Activated CD8-positive, alpha-beta memory T cell treated with anti-CD3 and anti-CD28 coated beads for 4 hours (primary cell): ENCODE measurements at regions not wholly inside any gene's neighbourhood (a gene's known extent, or its start where the extent isn't known, plus 50 kb on each side); places are given as distances from the start of the nearest gene placed in this dataset.
"Not testable (repeated sequence)": the region's sequence is repeated elsewhere in the genome, so short reads cannot be mapped to it uniquely, and the experiment has no call there.

ENCODE experiments used
- DNase-seq, 2 donors: peaks; one replicate each; pipeline ENCODE4 v3.0.0-alpha.2; 2020; ENCODE audit warnings: low read depth in 2 of 2

GRCh38 chr17:34081269-34081668 lies 173.8 kb upstream of the CCL2 start:
- DNase-seq = no peak

- DNase-seq = no peak
Measured at GRCh38 chr17:34082404-34082803, 172.7 kb upstream of the CCL2 start.

DNA sequence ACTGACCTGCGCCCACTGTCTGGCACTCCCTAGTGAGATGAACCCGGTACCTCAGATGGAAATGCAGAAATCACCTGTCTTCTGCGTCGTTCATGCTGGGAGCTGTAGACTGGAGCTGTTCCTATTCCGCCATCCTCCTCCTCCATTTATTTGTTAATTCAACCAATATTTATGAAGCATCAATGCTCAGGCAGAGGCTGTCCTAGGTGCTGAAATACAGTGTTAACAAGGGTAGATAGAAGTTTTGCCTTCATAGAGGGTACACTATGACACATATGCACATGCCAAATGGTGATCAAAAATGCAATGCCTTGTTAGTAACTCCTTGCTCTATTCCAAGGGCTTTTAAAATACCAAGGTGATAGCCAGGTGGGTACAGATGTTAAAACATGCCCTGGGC lies 166.0 kb upstream of the CCL2 start:
- DNase-seq = not testable (repeated sequence)

GRCh38 chr17:34090593-34090992 lies 164.5 kb upstream of the CCL2 start:
- no peak for DNase-seq

- DNase-seq = no peak
Measured at GRCh38 chr17:34091975-34092374, 163.1 kb upstream of the CCL2 start.

- no peak for DNase-seq
Measured at GRCh38 chr17:34095106-34095505, 160.0 kb upstream of the CCL2 start.

DNA sequence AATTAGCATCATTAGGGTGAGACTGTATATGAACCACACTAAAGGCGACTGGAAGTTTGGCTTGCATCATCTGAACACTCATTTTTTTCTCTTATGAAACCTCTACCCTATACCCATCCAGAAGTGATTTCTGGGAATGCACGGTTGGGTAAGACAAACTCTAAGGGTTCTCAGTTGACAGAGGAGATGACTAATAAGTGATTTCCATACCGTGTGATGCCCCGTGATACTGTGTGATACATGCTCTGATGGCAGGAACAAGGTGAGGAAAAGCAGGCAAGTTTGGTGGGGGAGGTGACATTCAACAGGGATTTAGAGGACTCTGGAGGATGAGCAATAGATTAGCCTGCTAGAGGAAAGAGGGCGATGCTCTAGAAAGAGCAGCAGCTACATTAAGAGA lies 156.4 kb upstream of the CCL2 start:
- DNase-seq = no peak

GRCh38 chr17:34099859-34100515 lies 155.1 kb upstream of the CCL2 start:
- DNase-seq = no peak

GRCh38 chr17:34107019-34107418 lies 148.1 kb upstream of the CCL2 start:
- no peak for DNase-seq

DNA sequence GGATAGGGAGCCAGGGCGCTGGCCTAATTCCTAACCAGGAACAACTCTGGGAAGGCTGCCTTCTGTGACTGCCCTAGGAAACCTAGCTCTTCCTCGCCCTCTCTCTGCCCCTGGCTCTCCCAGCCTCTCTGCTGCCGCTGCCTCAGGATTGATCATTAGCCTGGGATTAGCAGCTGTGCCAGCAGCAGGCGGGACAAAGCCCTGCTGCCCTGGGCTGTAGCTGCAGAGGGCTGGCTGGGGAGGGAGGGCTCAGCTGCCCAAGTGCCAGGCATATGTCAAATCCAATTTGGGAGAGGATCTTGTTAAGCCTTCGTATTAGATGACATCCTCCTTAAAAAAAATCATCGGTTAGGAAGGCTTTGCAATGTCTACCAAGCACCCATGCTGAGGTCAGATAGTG lies 144.8 kb upstream of the CCL2 start:
- DNase-seq = no peak

GRCh38 chr17:34113089-34113488 lies 142.0 kb upstream of the CCL2 start:
- no peak for DNase-seq

GRCh38 chr17:34114174-34114573 lies 140.9 kb upstream of the CCL2 start:
- no peak for DNase-seq

DNA sequence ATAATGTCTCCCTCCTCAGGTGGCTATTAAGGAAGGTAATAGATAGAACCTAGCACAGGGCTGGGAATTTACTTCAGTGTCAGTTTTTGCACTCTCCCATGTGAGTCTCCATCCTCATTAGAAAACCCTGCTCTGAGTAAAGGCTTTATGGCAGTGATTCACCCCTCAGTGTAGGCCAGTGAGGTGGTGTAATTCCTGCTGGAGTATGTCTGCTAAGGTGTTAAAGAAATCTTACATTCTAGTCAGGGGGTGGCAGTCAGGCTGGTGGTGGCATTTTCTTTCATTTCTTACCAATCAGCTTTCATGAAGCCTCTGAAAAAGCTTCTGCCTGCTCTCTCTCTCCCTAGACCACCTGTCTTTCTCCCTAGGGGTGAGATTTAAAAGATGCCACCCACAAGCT lies 138.8 kb upstream of the CCL2 start:
- DNase-seq = no peak

- no peak for DNase-seq
Measured at GRCh38 chr17:34117332-34117731, 137.8 kb upstream of the CCL2 start.

GRCh38 chr17:34117811-34118210 lies 137.3 kb upstream of the CCL2 start:
- no peak for DNase-seq

DNA sequence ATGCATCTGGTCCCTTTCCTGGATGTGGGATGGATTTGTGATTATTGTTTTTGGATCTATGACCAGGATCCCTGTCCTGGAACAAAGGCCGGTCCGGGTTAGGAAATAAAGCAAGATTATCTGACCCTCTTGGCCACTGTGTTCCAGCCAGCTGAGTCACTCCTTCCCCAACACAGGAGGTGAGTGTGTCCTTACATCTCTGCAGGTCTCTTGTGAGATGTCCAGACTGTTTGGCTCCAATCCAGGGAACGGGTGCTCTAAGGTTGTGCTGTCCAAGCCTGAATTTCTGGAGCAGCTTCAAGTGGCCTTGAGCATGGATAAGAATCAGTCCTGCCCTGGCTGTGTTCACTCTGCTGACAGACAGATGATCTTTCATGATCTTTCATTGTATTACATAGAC lies 136.5 kb upstream of the CCL2 start:
- no peak for DNase-seq

DNA sequence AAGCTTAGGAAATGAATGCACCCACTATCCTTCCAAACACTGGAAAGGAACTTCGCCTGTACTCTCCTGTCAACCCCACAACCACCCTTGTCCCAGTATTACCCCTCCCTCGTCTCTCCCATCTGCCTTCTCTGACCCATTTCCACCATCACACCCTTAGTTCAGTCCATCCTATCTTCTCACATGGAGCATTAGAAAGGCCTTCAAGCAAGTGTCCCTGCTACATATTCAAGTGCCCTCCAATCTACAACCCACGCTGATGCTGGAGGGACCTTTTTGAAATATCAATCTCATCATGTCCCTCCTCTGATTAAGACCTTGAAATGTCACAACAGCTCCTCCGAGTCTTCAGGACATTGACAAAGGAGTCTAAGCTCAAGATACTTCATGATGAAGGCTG lies 133.8 kb upstream of the CCL2 start:
- no peak for DNase-seq

DNA sequence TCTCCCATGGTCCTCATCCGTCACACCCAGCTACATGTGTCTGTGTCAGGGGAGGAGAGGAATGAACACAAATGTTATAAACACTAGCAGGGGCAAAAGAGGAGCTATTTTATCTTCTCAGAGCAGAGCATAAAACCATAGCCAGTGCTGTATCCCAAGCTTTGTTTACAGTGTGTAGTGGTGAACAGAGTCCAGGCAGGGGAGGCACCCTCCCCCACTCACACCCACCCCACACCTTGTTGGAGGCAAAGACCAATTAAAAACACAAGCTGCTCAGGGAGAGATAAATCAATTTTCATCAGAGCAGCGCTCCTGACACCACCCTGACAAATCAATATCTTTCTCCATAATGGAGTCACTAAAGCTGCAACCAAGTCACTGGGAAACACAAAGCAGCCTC lies 132.6 kb upstream of the CCL2 start:
- DNase-seq = no peak

DNA sequence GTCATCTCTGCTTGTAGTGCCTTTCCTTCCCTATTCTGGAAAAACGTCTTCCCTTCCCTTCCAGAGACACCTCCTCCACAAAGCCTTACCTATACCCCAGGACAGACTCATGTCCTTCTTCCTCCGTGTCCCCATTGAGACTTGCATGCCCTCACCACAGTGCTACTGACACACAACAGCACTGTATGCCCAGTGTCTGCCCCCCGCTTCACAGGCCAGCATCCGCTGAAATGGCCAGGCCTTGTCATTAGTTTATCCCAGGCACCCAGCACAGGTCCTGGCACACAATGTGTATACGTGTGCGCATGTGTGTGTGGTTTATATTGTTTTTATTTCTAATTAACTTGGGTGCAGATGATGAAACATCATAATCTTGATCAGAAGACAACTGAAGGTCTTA lies 130.1 kb upstream of the CCL2 start:
- DNase-seq = no peak

DNA sequence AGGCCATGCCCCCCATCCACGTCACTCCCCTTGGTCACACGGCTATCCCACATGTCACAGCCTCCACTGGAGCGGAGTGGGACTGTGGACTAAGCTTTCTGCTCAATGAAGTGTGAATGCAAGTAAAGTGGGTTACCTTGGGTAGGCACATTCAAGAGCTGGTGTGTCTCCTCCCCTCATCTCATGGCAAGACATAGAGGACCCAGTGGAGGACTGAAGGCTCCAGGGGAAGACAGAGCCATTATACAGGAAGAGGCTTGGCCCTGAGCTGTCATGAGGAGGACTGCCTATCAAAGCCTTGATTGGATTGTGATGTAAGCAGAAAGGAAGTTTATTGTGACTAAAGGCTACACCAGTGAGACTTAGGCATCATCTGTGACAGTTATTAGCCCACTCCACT lies 129.2 kb upstream of the CCL2 start:
- DNase-seq = no peak

- DNase-seq = no peak
Measured at GRCh38 chr17:34126496-34126895, 128.6 kb upstream of the CCL2 start.

GRCh38 chr17:34126965-34127364 lies 128.1 kb upstream of the CCL2 start:
- no peak for DNase-seq

DNA sequence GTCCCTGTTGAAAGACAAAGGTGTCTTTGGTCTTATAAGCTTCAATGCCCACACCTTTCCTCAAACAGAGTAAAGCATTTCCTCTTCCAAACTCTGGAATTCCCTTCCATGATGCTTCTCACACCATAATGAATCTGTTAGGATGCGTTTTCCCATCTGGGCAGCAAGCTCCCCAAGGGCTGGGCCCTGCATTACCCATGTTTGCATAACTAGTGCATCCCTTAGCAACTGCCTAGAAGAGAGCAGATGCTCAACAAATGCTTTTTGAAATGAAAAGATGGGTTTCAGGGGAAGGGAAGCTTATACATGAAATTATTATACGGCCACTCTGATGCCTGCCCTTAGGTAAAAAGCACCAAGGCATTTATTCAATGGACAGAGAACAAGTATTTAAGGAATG lies 124.5 kb upstream of the CCL2 start:
- DNase-seq = no peak

DNA sequence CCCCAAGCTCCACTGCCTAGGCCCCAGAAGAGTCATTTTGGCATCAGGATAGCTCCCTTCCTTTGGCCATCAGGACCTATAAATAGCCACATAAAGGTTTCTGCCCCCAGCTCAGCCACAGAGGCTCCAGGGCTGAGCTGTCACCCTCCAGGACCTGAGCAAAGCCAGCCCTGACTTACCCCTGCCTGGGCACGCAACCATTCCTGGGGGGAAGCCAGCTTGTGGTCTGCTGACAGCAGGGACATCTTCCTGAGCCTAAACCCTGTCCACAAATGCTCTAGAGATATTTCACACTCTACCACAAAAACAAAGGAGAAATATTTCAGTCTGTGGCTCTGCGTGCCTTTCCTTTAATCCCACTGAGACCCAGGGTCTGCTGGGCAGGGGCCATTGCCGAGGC lies 123.7 kb upstream of the CCL2 start:
- no peak for DNase-seq

GRCh38 chr17:34133350-34133749 lies 121.7 kb upstream of the CCL2 start:
- DNase-seq = no peak
